Thoracic aorta (tissue), 2 donors: ENCODE measurements at regions not wholly inside any gene's neighbourhood (a gene's known extent, or its start where the extent isn't known, plus 50 kb on each side); places are given as distances from the start of the nearest gene placed in this dataset.

Experiments
- ATAC-seq: fragments of 150-250 bp; one replicate; pipeline ENCODE4 v1.8.0; 2017; ENCODE audit warnings: low read depth; ENCODE audit not compliant: insufficient number of reproducible peaks, low FRiP score
- DNase-seq: peaks from one replicate; pipeline ENCODE4 v3.0.0-alpha.2; 2020; ENCODE audit warnings: low spot score
- H3K27ac ChIP-seq, 2 donors: fragments of 200-600 bp; sonication (generic); 1 replicate in 1 of 2; 2 replicates in 1 of 2; pipeline ENCODE4 v1.5.1; 2016; ENCODE audit warnings: mild to moderate bottlenecking in 2 of 2, moderate library complexity in 2 of 2
- H3K27me3 ChIP-seq: fragments of 200-600 bp; sonication (generic); replicated peaks from 2 replicates; pipeline ENCODE4 v1.6.0; 2016; ENCODE audit warnings: mild to moderate bottlenecking; ENCODE audit not compliant: insufficient read depth
- H3K36me3 ChIP-seq: fragments of 200-600 bp; sonication (generic); one replicate; pipeline ENCODE4 v1.5.1; 2016
- H3K4me1 ChIP-seq, 2 donors: fragments of 200-600 bp; sonication (generic); 1 replicate in 1 of 2; 2 replicates in 1 of 2; pipeline versions ENCODE4 v1.5.1 to v1.6.0; 2016; ENCODE audit warnings: low read depth in 2 of 2, mild to moderate bottlenecking in 1 of 2; ENCODE audit not compliant: control insufficient read depth in 1 of 2
- H3K4me3 ChIP-seq: fragments of 200-600 bp; sonication (generic); 2 replicates; pipeline ENCODE4 v1.5.1; 2016; ENCODE audit warnings: mild to moderate bottlenecking
- H3K9me3 ChIP-seq: fragments of 200-600 bp; sonication (generic); 2 replicates; pipeline ENCODE4 v1.5.1; 2016
- CTCF ChIP-seq: fragments of 200-600 bp; sonication (generic); IDR thresholded peaks from one replicate; pipeline ENCODE4 v1.5.1; 2019; ENCODE audit warnings: antibody characterized with exemption

- no peak for TF ChIP-seq CTCF
- H3K27me3 ChIP-seq, result no peaks in the 10 kb centered on the region
- no peak for ATAC-seq
- DNase-seq, result no peak
- no peaks in the 10 kb centered on the region for H3K36me3 ChIP-seq
- no peak overlapping the region for H3K27ac ChIP-seq
- H3K4me1 ChIP-seq, result no peaks in the 10 kb centered on the region
- no peaks in the 10 kb centered on the region for H3K9me3 ChIP-seq
- no peak overlapping the region for H3K4me3 ChIP-seq
Observed at GRCh38 chr4:116899561-116899960, 185.8 kb downstream of the TRAM1L1 start.

- H3K4me3 ChIP-seq, result no peak overlapping the region
- H3K9me3 ChIP-seq, result no peaks in the 10 kb centered on the region
- no peak overlapping the region for H3K27ac ChIP-seq
- no peaks in the 10 kb centered on the region for H3K4me1 ChIP-seq
- ATAC-seq (no peak), DNase-seq (no peak)
- no peaks in the 10 kb centered on the region for H3K27me3 ChIP-seq
- no peak for TF ChIP-seq CTCF
- no peaks in the 10 kb centered on the region for H3K36me3 ChIP-seq
Observed at GRCh38 chr4:116885579-116885978, 199.8 kb downstream of the TRAM1L1 start.

- ATAC-seq, result no peak
- Histone ChIP-seq H3K36me3 (no peaks in the 10 kb centered on the region), H3K27me3 (no peaks in the 10 kb centered on the region), H3K27ac (no peak overlapping the region), H3K9me3 (no peaks in the 10 kb centered on the region), H3K4me1 (no peaks in the 10 kb centered on the region), H3K4me3 (no peak overlapping the region)
- DNase-seq, result no peak
- TF ChIP-seq CTCF, result no peak
Observed at GRCh38 chr4:116882503-116882902, 202.9 kb downstream of the TRAM1L1 start.

- Histone ChIP-seq H3K4me3 (no peak overlapping the region), H3K27me3 (no peaks in the 10 kb centered on the region), H3K9me3 (no peaks in the 10 kb centered on the region), H3K4me1 (no peaks in the 10 kb centered on the region), H3K36me3 (no peaks in the 10 kb centered on the region), H3K27ac (no peak overlapping the region)
- no peak for TF ChIP-seq CTCF
- no peak for ATAC-seq
- DNase-seq, result no peak
Observed at GRCh38 chr4:116881077-116881476, 204.3 kb downstream of the TRAM1L1 start.

- Histone ChIP-seq H3K4me1 (no peaks in the 10 kb centered on the region), H3K27ac (no peak overlapping the region), H3K27me3 (no peaks in the 10 kb centered on the region), H3K36me3 (no peaks in the 10 kb centered on the region), H3K4me3 (no peak overlapping the region), H3K9me3 (no peaks in the 10 kb centered on the region)
- TF ChIP-seq CTCF, result no peak
- no peak for ATAC-seq
- DNase-seq, result no peak
Observed at GRCh38 chr4:116880625-116881024, 204.8 kb downstream of the TRAM1L1 start.
